Occipital lobe (tissue), 1 donor: ENCODE measurements at regions not wholly inside any gene's neighbourhood (a gene's known extent, or its start where the extent isn't known, plus 50 kb on each side); places are given as distances from the start of the nearest gene placed in this dataset.
"Not testable (repeated sequence)": the region's sequence is repeated elsewhere in the genome, so short reads cannot be mapped to it uniquely, and the experiment has no call there.

Experiments
- DNase-seq: peaks from one replicate; lab custom pipeline; 2025; lab: John Stamatoyannopoulos, UW

DNA sequence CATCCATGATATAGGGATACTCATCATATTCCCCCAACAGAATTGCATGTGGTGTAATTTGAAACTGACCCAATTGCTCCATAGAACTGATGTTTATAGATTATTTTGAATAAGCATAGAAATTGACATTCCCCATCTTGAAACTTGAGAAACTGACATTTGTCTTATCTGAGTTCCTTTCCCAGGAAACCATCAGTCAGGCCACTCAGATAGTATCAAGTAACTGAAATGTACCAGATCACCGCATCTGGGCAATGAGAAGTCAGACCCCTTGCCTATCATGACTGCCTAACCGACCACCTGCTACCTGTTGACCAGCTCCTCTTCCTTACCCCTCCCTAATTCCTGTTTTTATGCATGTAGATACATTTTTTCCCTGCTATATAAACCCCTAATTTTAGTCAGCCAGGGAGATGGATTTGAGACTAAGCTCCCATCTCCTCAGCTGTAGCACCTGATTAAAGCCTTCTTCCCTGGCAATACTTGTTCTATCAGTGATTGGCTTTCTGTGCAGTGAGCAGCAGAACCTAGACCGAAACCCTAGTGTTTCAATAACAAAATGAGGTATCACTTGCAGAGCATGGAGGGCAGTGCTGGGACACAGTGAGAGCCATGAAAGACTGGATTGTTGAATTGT, 274.5 kb downstream of the LPIN1 start:
- no peak for DNase-seq

- DNase-seq = not testable (repeated sequence)
Measured at GRCh38 chr2:12024197-12024907, 277.9 kb downstream of the LPIN1 start.

DNA sequence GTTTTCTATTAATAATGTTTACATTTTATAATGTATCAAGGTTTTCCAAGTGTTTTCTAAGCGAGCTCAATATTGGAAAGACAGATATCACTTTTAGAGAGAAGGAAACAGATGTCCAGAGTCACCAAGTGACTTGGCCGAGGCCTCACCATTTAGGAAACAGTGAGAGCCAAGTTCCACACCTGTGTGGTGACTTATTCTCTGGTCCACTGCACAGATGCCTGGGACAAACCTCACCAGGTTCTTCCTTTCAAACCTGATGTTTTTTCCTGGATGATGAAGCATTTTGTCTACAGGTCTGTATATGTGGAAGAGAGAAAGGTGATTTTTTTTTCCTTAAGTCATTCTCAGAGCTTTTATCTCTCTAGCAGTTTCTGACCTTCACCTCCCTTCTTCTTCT, 280.7 kb downstream of the LPIN1 start:
- DNase-seq = no peak

- DNase-seq = no peak
Measured at GRCh38 chr2:12031866-12032265, 285.4 kb downstream of the LPIN1 start.

- DNase-seq = no peak
Measured at GRCh38 chr2:12032398-12032797, 286.0 kb downstream of the LPIN1 start.

DNA sequence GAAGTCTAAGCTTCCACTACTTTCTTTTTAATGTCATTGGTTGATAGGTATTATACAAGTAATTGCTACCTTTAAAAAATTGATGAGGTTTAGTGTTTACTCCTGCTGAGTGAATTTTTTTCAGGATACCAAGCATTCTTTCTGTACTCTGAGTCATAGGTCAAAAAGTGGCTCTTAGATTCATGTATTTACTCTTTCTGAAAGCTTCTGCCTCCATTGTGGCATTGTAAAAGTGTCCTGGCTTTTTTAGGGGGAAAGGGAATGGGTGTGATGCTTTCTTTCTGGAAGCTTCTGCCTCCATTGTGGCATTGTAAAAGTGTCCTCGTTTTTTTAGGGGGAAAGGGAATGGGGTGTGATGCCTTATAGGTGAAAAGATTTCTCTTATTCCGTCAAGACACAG, 286.5 kb downstream of the LPIN1 start:
- DNase-seq = no peak

GRCh38 chr2:12033494-12033893, 287.1 kb downstream of the LPIN1 start:
- DNase-seq = no peak

GRCh38 chr2:12034382-12034781, 287.9 kb downstream of the LPIN1 start:
- DNase-seq = no peak

- DNase-seq = no peak
Measured at GRCh38 chr2:12035029-12035720, 288.7 kb downstream of the LPIN1 start.

DNA sequence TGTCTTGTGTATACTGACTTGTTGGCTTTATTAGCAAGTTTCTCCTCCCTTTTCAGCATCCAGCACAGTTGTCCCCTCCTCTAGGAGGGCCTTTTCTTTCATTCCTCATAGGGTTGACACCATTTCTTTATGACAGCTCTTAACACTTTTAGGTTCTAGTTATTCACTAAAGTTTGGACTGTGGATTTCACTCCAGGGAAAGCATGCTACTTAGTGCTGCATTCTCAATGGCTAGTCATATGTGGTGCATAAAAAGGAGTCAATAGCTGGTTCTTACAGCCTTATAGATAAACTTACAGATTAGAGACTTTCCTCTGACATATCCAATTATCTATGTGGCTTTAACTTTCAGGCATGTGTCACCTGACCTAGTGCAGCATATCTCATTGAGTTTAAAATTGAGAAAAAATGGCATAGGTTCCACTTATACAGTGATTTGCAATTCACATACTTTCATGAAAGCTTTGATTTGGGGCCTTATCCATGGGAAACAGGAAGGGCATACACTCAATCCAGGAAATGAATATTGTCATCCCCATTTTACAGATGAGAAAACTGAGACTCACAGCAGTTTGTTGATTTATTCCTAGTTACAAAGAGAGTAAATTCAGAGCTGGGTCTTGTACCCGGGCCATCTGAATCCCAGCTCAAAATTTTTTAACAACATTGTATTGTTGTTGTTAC, 289.7 kb downstream of the LPIN1 start:
- DNase-seq = no peak

DNA sequence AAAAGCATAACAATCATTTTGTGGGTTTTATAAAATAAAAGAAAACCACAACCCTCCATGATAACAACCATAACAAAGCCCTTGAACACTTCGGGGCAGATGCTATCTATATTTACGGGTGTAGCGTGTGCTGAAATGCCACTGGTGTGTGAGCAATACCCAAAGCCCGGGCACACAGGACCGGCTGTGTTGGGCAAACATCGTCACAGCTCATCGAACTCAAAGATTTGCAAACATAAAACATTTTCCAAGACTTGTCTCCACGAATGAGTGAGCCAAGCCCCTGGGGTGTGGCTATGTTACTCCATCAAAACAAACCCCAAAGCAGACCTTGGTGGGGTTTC, 290.2 kb downstream of the LPIN1 start:
- DNase-seq = no peak

DNA sequence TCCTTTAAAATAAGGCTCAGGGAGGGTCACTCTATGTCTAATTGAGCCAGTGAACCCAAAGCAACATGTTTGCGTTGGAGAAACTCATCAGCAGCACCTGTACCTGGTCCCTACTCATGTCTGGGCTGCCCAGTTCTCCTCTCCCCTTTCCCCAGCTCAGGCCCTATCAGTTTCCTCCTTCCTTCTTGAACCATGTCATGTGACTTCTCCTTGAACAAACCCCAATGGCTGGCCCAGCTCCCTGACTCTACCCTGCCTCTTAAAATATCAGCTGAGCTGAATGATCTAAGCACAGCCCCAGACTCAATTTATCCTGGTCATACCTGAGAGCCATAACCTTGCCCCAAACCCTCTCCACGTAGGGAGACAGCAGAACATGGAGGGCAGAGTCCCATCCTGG, 290.9 kb downstream of the LPIN1 start:
- no peak for DNase-seq

GRCh38 chr2:12041236-12041635, 294.8 kb downstream of the LPIN1 start:
- no peak for DNase-seq

GRCh38 chr2:12043131-12043530, 296.7 kb downstream of the LPIN1 start:
- no peak for DNase-seq

DNA sequence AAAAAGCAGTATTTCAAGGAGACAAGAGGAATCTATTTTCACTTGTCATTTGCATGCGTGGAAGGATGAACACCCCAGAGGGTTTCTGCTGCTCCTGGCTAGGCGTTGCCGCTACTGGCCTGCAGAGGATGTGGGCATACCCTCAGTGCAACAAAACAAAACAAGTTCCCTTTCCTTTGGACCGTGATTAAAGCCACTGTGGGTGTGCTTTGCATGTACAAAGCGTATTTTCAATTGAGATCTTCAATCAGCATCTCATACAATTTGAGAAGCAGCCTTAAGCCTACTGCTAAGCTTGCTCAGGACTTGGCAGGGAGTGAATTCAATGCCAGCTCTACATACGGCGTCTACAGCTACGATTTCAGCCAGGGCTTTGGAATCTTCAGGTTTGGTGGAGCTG, 298.4 kb downstream of the LPIN1 start:
- DNase-seq = no peak

GRCh38 chr2:12045864-12046291, 299.4 kb downstream of the LPIN1 start:
- DNase-seq = no peak

DNA sequence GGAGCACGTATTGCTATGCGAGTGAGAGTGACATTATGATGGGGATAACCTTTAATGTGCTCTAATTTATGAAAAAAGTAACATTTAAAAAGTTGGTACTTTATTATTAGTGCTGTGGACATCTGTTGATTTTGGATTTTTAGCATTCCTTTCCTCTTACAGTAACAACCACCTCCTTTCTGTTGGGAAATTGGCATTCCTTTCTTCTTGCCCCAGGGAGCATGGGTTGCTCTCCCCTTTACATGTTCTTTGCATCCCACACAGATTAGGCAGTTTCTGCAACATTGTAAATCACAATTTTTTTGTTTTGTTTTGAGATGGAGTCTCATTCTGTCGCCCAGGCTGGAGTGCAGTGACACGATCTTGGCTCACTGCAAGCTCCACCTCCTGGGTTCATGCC, 300.2 kb downstream of the LPIN1 start:
- no peak for DNase-seq

- DNase-seq = no peak
Measured at GRCh38 chr2:12047761-12048160, 301.3 kb downstream of the LPIN1 start.

GRCh38 chr2:12048550-12048949, 302.1 kb downstream of the LPIN1 start:
- no peak for DNase-seq

DNA sequence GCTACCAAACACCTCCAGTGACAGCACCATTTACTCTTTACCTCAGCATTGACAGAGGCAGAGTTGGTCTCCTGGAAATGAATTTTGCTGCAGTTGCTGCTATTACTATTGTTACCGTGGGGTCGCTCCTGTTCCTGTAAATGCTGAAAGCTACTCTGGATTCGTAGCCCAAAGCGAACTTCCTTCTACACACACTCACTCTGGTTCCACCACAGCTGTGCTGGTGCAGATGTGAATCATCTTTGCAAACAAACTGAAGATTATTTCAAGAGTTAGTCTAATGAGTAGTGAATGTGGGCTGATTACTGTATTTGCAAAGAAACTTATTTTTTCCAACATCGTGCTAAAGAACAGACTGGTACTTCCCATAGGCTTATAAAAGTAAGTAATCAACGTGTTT, 304.0 kb downstream of the LPIN1 start:
- no peak for DNase-seq

DNA sequence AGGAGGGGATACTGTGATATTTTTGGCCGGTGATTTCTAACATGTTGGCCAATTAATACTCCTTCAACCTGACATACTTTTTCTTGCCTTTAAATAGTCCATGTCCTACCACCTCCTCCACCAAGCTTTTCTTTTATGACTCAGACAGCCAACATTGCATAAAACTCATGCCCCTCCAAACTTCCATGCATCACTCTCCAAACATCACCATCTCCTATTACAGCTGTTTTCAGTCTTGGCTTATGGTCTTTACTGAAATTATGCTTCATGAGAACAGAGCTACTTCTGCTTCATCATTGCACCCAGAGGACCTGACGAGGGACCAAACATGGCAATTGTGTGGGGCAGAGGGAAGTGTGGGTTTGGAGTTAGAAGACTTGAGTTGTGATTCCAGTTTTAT, 305.4 kb downstream of the LPIN1 start:
- no peak for DNase-seq

- DNase-seq = no peak
Measured at GRCh38 chr2:12052796-12053195, 306.4 kb downstream of the LPIN1 start.
